ENCODE measurements at regions not wholly inside any gene's neighbourhood (a gene's known extent, or its start where the extent isn't known, plus 50 kb on each side); places are given as distances from the start of the nearest gene placed in this dataset.

DNA sequence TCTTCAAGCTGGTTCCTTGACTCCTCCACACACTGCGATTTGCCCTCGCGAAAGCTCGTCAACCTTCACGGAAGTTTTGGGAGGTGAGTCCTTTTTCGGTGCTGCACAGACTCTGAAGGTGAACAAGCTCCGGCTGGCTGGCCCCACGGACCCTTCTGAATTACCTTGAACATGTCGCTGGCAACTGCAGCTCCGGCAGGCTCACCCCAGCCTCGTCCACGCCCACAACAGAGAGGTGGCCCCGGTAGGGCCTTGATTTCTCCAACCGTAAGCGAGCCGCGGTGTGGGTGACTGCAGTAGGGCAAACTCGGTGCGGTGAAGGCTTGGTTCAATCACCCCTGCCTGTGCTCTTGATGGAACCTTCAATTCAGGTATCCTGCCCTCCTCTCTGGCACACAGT is 1020.7 kb upstream of the GOT2 start:
- no peak overlapping the region for H3K4me3 ChIP-seq
- TF ChIP-seq EZH2 (IDR thresholded peaks at IDR 0.05; ENCODE audit: borderline replicate concordance) (no peak), EZH2phosphoT487 (IDR thresholded peaks at IDR 0.05; ENCODE audit: low read depth, severe bottlenecking, unreplicated experiment) (no peak)
- TF ChIP-seq, protein P1, sequence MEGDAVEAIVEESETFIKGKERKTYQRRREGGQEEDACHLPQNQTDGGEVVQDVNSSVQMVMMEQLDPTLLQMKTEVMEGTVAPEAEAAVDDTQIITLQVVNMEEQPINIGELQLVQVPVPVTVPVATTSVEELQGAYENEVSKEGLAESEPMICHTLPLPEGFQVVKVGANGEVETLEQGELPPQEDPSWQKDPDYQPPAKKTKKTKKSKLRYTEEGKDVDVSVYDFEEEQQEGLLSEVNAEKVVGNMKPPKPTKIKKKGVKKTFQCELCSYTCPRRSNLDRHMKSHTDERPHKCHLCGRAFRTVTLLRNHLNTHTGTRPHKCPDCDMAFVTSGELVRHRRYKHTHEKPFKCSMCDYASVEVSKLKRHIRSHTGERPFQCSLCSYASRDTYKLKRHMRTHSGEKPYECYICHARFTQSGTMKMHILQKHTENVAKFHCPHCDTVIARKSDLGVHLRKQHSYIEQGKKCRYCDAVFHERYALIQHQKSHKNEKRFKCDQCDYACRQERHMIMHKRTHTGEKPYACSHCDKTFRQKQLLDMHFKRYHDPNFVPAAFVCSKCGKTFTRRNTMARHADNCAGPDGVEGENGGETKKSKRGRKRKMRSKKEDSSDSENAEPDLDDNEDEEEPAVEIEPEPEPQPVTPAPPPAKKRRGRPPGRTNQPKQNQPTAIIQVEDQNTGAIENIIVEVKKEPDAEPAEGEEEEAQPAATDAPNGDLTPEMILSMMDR (IDR thresholded peaks at IDR 0.05; ENCODE audit: poor library complexity) = no peak
- H3K4me1 ChIP-seq (ENCODE audit: insufficient read depth) = no peaks in the 10 kb centered on the region
- H4K20me1 ChIP-seq (ENCODE audit: insufficient read depth, poor library complexity, severe bottlenecking) = no peaks in the 10 kb centered on the region
- 93% methylated on average over 19 of the region's 19 CpGs for WGBS (ENCODE audit: low lambda C conversion rate, missing lambda C conversion rate)
- no peaks in the 10 kb centered on the region for H3K9me2 ChIP-seq (replicated peaks; ENCODE audit: insufficient read depth)
- no peaks in the 10 kb centered on the region for H3K36me3 ChIP-seq (replicated peaks; ENCODE audit: insufficient read depth, low read depth)
- H3K4me2 ChIP-seq = no peak overlapping the region
- no peaks in the 10 kb centered on the region for H3K9me3 ChIP-seq (ENCODE audit: low read depth)
- DNase-seq (ENCODE audit: low spot score) = no peak
- no peaks in the 10 kb centered on the region for H3K79me2 ChIP-seq
- H2AFZ ChIP-seq = no peak overlapping the region
- no peaks in the 10 kb centered on the region for H3K27me3 ChIP-seq
- no peak overlapping the region for H3K27ac ChIP-seq

DNA sequence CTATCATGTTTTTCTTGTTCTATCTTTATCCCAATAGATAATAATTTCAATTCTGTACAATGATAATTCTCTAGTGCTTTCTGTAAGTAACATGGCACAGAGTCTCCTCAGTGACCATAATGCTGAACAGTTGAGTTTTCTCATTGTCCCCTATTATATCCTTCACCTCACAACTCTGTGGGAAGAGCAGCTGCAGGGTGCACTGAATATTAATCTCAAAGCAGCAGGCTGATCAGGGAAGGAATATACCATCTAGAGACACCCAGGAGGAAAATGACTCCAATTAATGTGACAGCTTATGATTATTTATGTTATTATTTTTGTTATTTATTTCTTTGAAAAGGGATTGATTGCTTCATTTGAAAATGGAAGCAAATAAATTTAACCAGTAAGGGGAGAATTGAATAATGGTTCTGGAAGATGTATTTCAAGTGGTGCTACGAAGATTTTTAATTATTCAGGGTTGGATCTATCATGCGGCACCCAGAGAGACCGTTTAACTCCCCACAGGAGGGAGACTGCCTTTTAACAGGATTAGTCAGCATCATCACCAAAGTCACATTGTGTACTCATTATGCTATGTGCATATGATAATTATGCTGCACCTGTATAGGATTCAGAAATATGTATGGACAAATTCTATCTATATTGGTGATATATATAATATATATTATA is 1015.7 kb upstream of the GOT2 start:
- Histone ChIP-seq H3K27me3 (no peaks in the 10 kb centered on the region), H4K20me1 (ENCODE audit: insufficient read depth, poor library complexity, severe bottlenecking) (no peaks in the 10 kb centered on the region), H3K79me2 (no peaks in the 10 kb centered on the region), H3K4me2 (no peak overlapping the region), H3K27ac (no peak overlapping the region), H2AFZ (no peak overlapping the region), H3K36me3 (replicated peaks; ENCODE audit: insufficient read depth, low read depth) (no peaks in the 10 kb centered on the region), H3K4me1 (ENCODE audit: insufficient read depth) (no peaks in the 10 kb centered on the region), H3K9me3 (ENCODE audit: low read depth) (no peaks in the 10 kb centered on the region), H3K9me2 (replicated peaks; ENCODE audit: insufficient read depth) (no peaks in the 10 kb centered on the region), H3K4me3 (no peak overlapping the region)
- TF ChIP-seq, protein P1 (IDR thresholded peaks at IDR 0.05; ENCODE audit: poor library complexity) = no peak
- TF ChIP-seq EZH2phosphoT487 (IDR thresholded peaks at IDR 0.05; ENCODE audit: low read depth, severe bottlenecking, unreplicated experiment) = no peak
- TF ChIP-seq EZH2 (IDR thresholded peaks at IDR 0.05; ENCODE audit: borderline replicate concordance) = no peak
- no peak for DNase-seq (ENCODE audit: low spot score)
- 88% methylated on average over 3 of the region's 3 CpGs for WGBS (ENCODE audit: low lambda C conversion rate, missing lambda C conversion rate)

DNA sequence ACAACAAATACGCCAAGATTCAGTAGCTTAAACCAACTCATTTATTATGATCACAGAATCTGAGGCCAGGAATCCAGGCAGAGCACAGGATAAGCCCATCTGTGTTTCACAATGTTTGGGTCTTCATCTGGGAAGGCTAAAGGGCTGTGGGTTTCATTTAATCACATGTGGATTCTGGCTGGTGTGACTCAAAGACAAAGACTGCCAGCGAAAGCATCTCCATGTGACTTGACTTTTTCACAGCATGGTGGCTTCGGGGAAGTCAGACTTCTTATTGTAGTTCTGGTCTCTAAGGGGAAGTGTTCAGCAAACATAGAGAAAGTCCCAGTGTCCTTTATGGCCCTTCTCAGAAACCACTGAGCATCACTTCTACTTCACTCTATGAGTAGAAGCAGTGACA is 1014.4 kb upstream of the GOT2 start:
- H3K27me3 ChIP-seq = no peaks in the 10 kb centered on the region
- H3K4me1 ChIP-seq (ENCODE audit: insufficient read depth) = no peaks in the 10 kb centered on the region
- 85% methylated on average over 3 of the region's 3 CpGs for WGBS (ENCODE audit: low lambda C conversion rate, missing lambda C conversion rate)
- H4K20me1 ChIP-seq (ENCODE audit: insufficient read depth, poor library complexity, severe bottlenecking) = no peaks in the 10 kb centered on the region
- H3K4me2 ChIP-seq = no peak overlapping the region
- H3K36me3 ChIP-seq (replicated peaks; ENCODE audit: insufficient read depth, low read depth) = no peaks in the 10 kb centered on the region
- H3K9me2 ChIP-seq (replicated peaks; ENCODE audit: insufficient read depth) = no peaks in the 10 kb centered on the region
- H3K79me2 ChIP-seq = no peaks in the 10 kb centered on the region
- DNase-seq (ENCODE audit: low spot score) = no peak
- H3K27ac ChIP-seq = no peak overlapping the region
- TF ChIP-seq EZH2phosphoT487 (IDR thresholded peaks at IDR 0.05; ENCODE audit: low read depth, severe bottlenecking, unreplicated experiment) = no peak
- no peak for TF ChIP-seq EZH2 (IDR thresholded peaks at IDR 0.05; ENCODE audit: borderline replicate concordance)
- TF ChIP-seq, protein P1 (IDR thresholded peaks at IDR 0.05; ENCODE audit: poor library complexity) = no peak
- H2AFZ ChIP-seq = no peak overlapping the region
- no peaks in the 10 kb centered on the region for H3K9me3 ChIP-seq (ENCODE audit: low read depth)
- H3K4me3 ChIP-seq = no peak overlapping the region

All from hepatocyte (in vitro differentiated cells).